RPMI7951 (cell line): ENCODE measurements at regions not wholly inside any gene's neighbourhood (a gene's known extent, or its start where the extent isn't known, plus 50 kb on each side); places are given as distances from the start of the nearest gene placed in this dataset.
"Not testable (repeated sequence)": the region's sequence is repeated elsewhere in the genome, so short reads cannot be mapped to it uniquely, and the experiment has no call there.

Experiments used
- DNase-seq: peaks from one replicate; pipeline ENCODE4 v3.0.0-alpha.2; 2012; ENCODE audit warnings: low read depth

DNA sequence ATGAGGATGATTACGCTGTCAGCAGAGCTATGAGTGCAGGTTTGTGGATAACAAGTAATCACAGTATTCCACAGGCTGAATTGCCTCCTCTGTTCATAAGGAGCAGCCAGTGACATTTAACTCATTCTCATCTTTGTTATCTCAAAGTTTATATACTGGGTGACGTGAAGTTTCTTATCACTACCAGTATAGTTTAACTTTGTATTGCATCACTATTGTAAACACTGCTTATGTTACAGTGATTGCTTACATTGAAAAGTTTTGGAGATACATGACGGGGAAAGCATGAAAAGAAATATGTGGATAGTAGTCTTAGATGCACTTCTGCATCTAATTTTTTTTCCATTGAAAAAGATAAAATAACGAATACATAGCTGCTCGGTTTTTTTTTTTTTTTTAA lies 429.7 kb downstream of the VGLL3 start:
- no peak for DNase-seq

DNA sequence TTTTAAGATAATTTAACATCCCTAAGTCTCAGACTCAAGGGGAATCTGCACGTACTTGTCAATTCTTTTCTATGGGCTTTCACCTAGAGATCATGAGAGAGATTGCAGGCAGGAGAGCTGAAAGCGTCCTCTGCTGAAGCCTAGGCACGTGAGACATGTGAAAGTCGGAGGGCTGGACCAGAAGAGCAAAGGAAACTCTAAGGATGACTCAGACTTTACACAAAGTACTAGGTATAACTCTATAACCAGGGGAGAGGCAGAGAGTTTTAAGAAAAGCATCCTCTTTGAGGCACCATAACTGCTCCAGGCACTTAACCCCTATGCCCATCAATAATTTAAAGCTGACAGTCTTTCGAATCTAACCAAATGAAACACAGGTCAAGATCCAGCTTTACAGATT lies 436.6 kb downstream of the VGLL3 start:
- DNase-seq = no peak

DNA sequence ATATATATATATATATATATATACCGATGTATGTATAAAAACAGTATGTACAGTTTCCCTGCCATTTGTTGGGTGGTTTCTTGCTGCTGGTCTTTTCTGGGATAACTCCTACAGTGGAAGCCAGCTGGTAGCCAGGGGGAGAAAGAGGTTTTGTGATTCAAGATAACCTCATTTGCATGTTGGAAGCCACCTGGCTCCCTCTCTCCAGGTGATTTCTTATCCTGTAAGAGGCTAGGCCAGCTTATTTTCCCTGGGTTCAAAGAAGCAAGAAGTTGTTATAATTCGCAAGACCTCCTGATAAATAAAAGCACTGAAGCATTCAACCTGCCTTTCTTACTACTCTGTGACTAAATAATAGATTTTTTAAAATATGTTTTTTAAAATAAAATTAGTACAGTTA lies 443.3 kb downstream of the VGLL3 start:
- no peak for DNase-seq

DNA sequence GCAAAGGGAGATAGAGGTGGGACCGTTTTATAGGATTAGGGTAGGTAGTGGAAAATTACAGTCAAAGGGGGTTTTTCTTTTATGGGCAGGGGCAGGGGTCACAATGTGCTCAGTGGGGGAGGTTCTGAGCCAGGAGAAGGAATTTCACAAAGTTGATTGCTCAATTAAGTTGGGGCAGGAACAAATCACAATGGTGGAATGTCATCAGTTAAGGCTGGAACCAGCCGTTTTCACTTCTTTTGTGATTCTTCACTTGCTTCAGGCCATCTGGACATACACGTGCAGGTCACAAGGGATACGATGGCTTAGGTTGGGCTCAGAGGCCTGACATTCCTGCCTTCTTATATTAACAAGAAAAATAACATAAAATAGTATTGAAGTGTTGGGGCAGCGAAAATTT lies 453.8 kb downstream of the VGLL3 start:
- DNase-seq = no peak

DNA sequence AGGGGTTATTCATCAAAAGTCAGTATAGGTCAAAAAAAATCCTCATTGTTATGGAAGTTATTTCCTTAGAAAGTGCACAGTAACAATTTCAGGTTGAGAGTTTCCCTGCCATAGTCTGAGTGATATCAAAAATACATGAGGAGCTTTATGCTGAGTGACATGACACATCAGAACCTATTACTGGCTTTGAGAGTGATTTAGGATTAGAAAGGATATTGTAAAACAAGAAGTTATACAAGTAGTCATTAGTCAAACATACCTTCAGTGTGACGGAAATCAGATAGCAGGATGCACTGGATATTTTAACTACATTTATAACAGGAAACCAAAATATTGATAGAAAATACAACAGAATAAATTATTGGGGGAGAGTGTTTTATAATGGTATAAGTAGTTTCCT lies 471.1 kb downstream of the VGLL3 start:
- DNase-seq = no peak

DNA sequence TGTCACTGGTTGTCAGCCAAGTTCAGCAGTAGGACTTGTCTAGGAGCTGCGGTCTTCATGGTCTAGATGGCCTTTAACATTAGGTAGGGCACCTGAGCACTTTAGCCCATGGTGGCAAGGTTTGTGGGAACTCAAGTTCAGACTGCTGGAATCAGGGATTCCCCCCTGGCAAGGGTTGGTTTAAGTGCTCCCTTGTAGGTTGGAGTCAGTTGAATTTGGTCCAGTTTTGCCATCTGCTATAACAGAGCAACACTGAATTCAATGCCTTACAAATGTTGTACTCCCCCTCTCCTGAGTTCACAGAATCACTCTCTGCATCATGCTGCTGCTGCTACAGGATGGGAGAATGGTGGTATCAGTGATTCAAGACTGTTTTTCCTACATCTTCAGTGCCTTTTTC lies 509.3 kb downstream of the VGLL3 start:
- no peak for DNase-seq

DNA sequence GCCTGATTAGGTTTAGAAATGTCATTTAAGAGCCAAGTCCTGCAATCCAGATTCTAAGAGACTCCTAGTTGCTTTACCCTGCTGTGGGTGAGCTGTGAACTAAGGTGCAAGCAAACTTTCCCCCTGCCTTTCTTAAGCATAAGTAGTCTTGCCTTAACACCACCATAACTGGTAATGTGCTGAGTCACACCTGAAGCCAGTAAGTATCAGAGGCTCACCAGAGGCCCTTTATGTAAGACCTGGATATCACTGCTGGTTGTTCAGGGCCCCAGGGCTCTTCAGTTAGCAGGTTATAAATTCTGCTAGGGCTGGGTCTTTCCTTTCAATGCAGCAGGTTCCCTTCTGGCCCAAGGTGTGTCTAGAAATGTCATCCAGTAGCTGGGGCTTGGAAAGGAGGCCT lies 509.9 kb downstream of the VGLL3 start:
- DNase-seq = no peak

DNA sequence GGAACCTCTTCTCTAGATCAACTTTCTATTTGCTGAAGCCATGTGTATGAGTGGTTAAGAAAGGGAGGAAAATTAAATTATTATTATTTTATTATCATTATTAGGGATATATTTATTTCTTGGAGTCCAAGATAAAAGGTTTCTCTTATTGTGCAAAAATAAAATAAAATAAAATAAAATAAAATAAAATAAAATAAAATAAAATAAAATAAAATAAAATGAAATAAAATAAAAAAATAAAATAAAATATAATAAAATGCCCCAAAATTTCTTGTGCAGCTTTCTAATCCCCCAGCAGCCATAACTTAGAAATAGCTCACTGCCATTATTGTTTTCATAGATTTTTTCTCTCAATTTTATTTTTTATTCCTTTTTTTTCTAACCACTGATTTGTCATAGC lies 526.8 kb downstream of the VGLL3 start:
- DNase-seq = no peak

DNA sequence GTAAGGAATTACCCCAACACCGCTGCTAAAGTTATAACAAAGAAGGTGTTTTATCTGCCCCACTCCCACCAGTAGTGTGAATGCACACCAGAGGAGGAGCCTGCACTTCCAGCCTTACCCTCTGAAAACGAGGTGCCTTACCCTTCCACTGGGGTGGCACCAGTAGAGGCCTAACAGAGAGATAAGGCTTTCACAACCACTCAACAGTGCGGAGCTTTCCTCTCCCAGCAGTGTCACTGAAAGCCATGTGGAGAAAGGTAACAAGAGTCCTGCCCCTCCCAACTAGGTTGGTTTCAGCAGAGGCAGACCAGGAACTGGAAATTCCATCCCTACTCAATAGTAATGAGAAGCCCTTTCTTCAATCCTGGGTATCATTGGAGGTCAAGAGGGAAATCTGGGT lies 539.2 kb downstream of the VGLL3 start:
- no peak for DNase-seq

DNA sequence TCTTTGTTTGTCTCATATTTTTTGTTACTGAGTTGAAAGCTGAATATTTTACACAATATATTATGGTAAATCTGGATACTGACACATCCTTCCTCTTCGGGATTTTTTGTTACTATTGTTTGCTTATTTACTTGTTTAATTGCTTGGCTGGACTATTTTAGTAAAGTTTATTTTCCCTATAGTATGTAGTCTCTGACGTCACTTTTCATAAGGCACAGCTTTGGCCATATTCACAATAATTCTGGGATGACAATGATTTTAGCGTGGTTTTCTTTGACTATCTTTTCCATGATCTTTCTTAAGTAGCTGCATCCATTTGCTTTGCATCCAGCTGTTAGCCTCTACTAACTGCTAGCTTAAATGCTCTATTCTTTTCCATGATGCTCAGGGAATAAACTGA lies 552.4 kb downstream of the VGLL3 start:
- DNase-seq = no peak

DNA sequence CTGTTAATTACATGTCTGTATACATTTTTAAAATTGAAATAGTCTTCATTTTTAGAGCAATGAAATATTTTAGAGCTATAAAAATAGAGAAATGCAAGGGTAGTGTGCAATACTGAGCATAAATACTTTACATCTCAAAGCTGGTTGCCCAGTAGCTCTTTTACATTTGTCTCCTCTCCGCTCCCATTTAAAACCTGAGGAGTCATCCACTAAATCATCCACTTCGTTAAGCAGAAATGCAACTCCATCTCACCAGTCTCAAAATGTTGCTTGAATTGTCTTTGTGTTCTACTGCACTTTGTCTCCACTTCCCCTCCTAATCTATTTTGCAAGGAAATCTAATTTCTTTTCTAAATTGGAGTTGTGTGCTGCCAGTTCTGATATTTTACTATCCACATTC lies 563.6 kb downstream of the VGLL3 start:
- DNase-seq = no peak

DNA sequence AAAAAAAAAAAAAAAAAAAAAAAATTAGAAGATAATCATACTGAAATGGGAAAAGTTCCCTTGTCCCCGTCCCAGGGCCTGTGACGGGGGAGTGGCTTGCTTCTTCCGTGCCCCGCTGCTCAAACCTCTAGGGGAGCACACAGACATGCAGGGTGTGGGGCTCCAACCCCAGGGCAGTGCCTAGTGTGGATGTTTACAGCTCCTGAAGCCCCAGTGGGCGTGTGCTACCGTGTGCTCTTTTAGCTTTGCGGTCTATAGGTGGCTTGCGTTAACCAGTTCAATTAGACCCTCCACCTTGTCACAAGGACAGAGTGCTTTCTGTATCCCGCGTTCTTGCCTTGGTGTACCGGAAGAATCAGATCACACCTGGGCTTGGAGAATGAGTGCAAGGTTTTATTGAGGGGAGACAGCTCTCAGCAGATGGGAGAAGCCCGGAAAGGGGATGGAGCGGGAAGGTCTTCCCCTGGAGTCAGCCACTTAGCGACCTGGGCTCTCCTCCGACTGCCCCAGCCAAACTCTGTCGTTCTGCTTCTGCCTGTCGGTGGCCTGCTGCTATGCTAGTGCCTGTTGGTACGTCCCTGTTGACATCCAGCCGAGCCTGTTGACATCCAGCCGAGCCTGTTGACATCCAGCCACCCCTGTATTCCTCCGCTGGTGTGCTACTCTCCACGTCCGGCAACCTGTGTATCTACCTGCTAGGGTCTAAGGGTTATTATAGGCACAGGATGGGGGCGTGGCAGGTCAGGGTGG lies 569.8 kb downstream of the VGLL3 start:
- DNase-seq = no peak

DNA sequence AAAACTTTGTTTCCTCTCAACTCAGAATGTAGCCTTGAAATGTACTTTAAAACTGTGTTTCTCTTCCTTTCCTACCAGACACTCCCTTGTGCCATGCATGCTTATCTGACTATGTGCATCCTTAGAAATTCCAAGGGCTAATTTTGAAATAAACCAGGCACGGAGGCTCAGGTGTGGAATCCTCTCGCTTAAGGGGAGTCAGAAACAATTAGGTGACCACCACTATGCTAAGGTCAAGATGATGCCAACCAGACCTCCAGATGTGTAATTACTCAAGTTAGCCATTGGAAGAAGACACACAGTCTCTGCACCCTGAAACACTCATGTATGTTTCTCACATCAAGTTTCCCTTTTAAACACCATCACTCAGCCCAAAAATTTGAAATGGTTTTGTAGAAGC lies 572.1 kb downstream of the VGLL3 start:
- DNase-seq = no peak

DNA sequence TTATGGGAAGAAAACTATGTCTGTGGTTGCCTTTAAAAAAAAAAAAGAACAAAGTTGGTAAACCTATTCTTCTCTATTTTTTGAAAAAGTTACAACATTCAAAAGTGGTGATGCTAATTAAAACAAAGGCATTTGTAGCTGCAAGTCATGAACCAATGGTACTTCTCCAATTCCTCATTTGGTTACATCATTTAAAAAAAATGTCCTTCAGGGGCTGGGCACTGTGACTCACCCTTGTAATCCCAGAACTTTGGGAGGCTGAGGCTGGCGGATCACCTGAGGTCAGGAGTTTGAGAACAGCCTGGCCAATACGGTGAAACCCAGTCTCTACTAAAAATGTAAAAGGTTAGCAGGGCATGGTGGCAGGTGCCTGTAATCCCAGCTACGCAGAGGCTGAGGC lies 574.6 kb downstream of the VGLL3 start:
- no peak for DNase-seq

DNA sequence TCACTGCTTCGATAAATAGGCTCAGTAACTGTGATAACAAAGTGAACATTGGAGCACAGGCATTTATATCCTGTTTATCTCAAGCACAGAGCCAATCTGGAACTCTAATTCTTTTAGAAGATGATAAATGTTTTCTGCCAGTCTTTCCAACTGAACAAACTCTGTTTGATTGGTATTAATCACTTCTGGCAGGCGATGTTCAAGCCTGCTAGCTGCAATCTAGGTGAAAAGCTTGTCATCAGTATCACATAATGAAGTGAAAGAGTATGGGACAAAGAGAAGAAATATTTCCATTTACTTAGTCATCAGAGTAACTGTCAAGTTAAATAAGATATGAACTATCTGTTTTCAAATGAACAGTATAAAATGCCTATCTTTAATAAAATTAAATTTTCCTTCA lies 577.3 kb downstream of the VGLL3 start:
- no peak for DNase-seq

DNA sequence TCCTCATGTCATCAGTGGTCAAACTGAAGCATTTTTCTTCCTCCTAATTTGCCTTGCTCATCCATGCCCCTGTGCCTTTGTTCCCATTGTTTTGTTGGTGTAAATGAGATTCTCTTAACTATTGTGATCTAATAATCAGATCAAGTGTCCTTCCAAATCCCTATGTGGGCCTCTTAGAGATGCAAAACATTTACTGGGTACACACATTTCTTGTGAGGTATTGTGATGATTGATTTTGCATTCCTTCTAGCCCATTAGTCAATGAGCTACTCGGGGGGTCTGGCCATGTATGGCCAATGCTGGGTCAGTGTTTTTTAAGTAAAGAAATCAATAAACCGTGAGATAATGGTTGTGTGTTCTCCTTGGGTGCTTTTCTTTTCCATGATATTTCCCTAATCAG lies 580.4 kb downstream of the VGLL3 start:
- no peak for DNase-seq

DNA sequence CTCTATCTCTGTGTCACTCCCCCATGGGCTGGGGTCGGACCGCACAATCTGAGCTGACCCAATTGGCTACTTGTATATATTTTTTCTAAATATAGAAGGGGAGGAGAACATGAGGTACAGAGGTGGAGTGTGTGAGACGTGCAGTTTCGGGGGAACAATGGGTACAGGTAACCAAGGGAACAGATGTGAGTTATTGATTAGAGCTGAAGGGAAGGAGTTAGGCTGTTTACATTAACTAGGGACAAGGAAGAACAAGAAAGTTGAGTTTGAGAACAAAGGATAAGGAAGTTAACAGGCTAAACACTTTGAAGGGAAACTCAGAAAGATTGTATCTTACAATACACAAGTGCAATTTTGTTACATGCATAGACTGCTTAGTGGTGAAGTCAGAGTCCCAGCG lies 601.2 kb downstream of the VGLL3 start:
- not testable (repeated sequence) for DNase-seq

DNA sequence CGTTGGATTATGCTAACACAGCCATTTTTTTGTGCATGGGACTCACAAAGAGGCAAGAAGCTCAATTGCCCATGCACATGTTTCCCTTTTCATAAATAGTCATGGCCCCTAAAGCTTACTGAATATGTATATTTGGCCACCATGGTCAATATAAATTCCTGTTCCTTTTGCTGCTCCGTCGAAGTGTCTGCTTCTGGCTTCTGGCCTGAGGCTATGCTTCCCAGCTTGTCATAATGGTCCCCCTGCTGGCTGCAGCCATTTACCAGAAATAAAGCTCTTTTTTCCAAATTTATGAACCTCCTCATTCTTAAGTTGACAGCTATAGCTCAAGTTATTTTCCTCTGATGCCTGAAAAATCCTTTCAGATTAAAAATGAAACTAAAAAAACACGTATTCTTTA lies 602.1 kb downstream of the VGLL3 start:
- DNase-seq = no peak

DNA sequence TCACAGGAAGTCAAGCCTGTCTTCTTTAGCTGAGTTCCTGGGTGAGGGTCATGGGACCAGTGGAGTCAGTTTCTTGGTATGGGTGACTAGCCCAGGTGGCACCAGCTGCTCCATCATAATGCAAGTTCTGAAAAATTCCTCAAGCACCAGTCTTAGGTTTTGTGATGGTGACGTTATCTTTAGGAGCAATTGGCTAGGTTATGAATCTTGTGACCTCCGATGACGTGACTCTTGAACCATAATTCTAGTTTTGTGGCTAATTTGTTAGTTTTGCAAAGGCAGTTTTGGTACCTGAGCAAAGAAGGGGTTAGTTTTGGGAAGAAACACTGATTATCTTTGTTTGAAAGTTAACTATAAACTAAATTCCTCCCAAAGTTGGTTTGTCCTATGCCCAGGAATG lies 608.4 kb downstream of the VGLL3 start:
- no peak for DNase-seq

DNA sequence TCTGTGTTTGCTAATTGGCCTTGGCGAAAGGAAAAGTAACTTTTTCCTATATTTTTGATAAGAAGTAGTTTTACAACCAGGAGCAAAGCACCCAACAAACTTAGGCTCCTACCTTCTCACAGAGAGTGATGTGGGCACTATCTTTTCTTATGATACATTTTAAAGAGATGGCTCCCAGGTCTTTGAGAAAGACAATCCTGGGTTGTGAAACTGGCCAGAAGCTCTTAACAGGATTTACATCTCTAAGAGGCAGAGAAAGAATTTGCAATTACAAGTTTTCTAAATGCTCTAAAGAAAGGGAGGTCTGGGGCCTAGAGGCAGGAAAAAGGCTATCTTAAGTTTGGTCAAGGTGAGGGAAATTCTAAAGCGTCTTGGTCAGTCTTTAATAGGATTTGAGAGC lies 609.7 kb downstream of the VGLL3 start:
- DNase-seq = no peak

DNA sequence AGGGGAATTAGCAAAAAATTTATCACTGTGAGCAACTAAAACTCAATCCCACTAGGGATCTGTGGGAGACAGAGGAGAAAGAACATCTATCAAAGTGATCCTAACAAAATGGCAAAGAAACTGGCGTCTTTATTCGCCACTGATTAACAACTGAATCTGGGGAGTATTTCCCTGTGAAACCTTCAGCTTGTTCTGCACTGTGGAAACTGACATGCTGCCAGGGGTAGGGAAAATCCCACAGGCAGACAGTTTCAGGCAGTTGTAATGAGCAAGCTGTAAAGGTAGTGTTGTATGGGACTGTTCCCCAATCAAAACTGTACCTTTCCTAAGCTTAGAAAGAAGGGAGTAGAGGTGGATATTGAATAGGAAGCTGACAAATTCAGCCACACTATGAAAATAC lies 611.7 kb downstream of the VGLL3 start:
- DNase-seq = no peak

DNA sequence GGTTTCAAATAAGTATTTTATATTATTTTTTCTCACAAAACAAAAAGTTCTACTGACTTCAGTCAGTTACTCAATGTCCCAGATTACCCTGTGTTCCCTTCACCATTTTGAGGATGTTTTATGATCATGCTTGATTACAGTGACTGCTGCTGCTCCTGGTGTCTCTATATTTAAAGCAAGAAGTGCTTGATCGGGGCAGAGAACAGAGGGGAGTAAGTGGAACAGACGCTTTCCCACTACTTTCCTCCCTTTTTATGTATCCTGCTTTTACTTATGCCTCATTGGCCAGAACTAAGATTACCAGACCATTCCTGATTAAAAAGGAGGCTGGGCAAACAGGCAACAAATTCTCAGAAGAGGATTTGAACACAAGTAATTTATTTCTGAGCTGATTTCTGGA lies 612.1 kb downstream of the VGLL3 start:
- DNase-seq = no peak

DNA sequence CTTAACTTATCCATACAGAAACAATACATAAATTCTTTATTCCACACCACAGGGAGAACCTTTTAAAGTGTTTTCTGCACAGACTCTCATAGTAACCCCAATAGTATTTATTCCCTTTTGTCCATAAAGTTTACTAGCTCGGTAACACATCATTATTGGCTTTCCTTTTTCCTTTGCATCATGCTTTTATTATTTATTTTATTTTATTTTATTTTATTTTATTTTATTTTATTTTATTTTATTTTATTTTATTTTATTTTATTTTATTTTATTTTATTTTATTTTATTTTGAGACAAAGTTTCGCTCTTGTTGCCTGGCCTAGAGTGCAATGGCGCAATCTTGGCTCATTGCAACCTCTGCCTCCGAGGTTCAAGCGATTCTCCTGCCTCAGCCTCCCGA lies 655.4 kb downstream of the VGLL3 start:
- DNase-seq = not testable (repeated sequence)

DNA sequence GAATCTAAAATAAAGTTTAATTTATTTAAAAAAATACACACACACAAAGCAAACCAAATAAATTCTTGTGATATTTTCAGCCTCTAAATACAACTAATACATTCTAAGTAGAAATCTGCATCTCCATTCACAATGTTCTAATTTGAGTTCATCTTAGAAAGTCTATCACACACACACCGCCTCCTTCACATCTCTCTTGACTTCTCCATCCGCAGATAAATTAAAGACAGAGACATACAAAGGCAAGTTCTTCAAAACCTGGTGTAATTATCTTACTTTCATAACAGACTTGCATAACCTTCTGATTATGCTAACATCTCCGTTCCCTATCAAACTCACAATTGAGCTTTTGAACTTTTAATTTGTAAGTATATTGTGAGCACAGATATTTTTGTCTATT lies 657.3 kb downstream of the VGLL3 start:
- no peak for DNase-seq

DNA sequence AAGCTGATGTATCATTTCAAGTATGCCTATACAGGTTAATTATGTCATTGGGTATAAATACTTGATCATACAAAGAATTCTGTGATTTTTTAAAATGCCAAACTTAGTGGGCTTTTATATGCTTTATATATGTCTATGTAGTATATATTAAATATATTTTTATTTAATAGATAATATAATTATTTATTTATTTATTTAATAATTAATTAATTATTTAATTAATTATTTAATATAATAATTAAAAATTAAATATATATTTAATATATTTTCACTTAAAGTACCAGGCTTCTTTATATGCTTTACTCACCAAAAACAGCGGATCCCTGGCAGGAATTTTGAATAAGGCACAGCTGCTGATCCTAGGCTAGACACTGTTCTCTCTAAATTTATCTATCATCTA lies 687.0 kb downstream of the VGLL3 start:
- DNase-seq = no peak
